ENCODE measurements at regions not wholly inside any gene's neighbourhood (a gene's known extent, or its start where the extent isn't known, plus 50 kb on each side); places are given as distances from the start of the nearest gene placed in this dataset.

- Histone ChIP-seq H3K4me1 (ENCODE audit: control insufficient read depth in 2 of 3, insufficient read depth in 2 of 3, low read depth in 1 of 3, low read length in 3 of 3) (no peaks in the 10 kb centered on the region), H3K9ac (ENCODE audit: low read length in 3 of 3) (no peak overlapping the region), H3K27ac (ENCODE audit: low read depth in 2 of 2, low read length in 2 of 2) (no peak overlapping the region), H3K4me3 (ENCODE audit: low read length in 3 of 3) (no peak overlapping the region), H3K27me3 (ENCODE audit: control insufficient read depth, insufficient read depth, low read length) (no peaks in the 10 kb centered on the region), H3K36me3 (ENCODE audit: control insufficient read depth in 2 of 3, insufficient read depth in 3 of 3, low read length in 3 of 3) (no peaks in the 10 kb centered on the region), H3K9me3 (ENCODE audit: control insufficient read depth in 2 of 3, insufficient read depth in 1 of 3, low read length in 3 of 3) (no peaks in the 10 kb centered on the region)
- intact Hi-C loops (cut with DNase I), result no loop called here
- DNase-seq (no peak), FAIRE-seq (no peak)
- TF ChIP-seq, protein P1, sequence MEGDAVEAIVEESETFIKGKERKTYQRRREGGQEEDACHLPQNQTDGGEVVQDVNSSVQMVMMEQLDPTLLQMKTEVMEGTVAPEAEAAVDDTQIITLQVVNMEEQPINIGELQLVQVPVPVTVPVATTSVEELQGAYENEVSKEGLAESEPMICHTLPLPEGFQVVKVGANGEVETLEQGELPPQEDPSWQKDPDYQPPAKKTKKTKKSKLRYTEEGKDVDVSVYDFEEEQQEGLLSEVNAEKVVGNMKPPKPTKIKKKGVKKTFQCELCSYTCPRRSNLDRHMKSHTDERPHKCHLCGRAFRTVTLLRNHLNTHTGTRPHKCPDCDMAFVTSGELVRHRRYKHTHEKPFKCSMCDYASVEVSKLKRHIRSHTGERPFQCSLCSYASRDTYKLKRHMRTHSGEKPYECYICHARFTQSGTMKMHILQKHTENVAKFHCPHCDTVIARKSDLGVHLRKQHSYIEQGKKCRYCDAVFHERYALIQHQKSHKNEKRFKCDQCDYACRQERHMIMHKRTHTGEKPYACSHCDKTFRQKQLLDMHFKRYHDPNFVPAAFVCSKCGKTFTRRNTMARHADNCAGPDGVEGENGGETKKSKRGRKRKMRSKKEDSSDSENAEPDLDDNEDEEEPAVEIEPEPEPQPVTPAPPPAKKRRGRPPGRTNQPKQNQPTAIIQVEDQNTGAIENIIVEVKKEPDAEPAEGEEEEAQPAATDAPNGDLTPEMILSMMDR (IDR thresholded peaks at IDR 0.05; ENCODE audit: borderline replicate concordance, extremely low read depth, insufficient read depth), result no peak
These were observed 698.0 kb downstream of the FAT4 start for GRCh38 chr4:126012691-126013290.

- H3K9me3 ChIP-seq (ENCODE audit: control insufficient read depth in 2 of 3, insufficient read depth in 1 of 3, low read length in 3 of 3), result no peaks in the 10 kb centered on the region
- no peaks in the 10 kb centered on the region for H3K27me3 ChIP-seq (ENCODE audit: control insufficient read depth, insufficient read depth, low read length)
- no peak overlapping the region for H3K27ac ChIP-seq (ENCODE audit: low read depth in 2 of 2, low read length in 2 of 2)
- H3K9ac ChIP-seq (ENCODE audit: low read length in 3 of 3), result no peak overlapping the region
- TF ChIP-seq, protein P1 (IDR thresholded peaks at IDR 0.05; ENCODE audit: borderline replicate concordance, extremely low read depth, insufficient read depth), result no peak
- intact Hi-C loops (cut with DNase I), result no loop called here
- DNase-seq, result no peak
- no peak overlapping the region for H3K4me3 ChIP-seq (ENCODE audit: low read length in 3 of 3)
- no peaks in the 10 kb centered on the region for H3K4me1 ChIP-seq (ENCODE audit: control insufficient read depth in 2 of 3, insufficient read depth in 2 of 3, low read depth in 1 of 3, low read length in 3 of 3)
- no peak for FAIRE-seq
- no peaks in the 10 kb centered on the region for H3K36me3 ChIP-seq (ENCODE audit: control insufficient read depth in 2 of 3, insufficient read depth in 3 of 3, low read length in 3 of 3)
These were observed 703.5 kb downstream of the FAT4 start for GRCh38 chr4:126018274-126018673.

GRCh38 chr4:126023896-126024295 lies 709.1 kb downstream of the FAT4 start:
- Histone ChIP-seq H3K4me1 (ENCODE audit: control insufficient read depth in 2 of 3, insufficient read depth in 2 of 3, low read depth in 1 of 3, low read length in 3 of 3) (no peaks in the 10 kb centered on the region), H3K4me3 (ENCODE audit: low read length in 3 of 3) (no peak overlapping the region), H3K27ac (ENCODE audit: low read depth in 2 of 2, low read length in 2 of 2) (no peak overlapping the region), H3K27me3 (ENCODE audit: control insufficient read depth, insufficient read depth, low read length) (no peaks in the 10 kb centered on the region), H3K9me3 (ENCODE audit: control insufficient read depth in 2 of 3, insufficient read depth in 1 of 3, low read length in 3 of 3) (no peaks in the 10 kb centered on the region), H3K9ac (ENCODE audit: low read length in 3 of 3) (no peak overlapping the region), H3K36me3 (ENCODE audit: control insufficient read depth in 2 of 3, insufficient read depth in 3 of 3, low read length in 3 of 3) (no peaks in the 10 kb centered on the region)
- intact Hi-C loops (cut with DNase I), result no loop called here
- DNase-seq (peak in 2 of 5 donors; percentile 4 to 27), FAIRE-seq (no peak)
- TF ChIP-seq, protein P1 (IDR thresholded peaks at IDR 0.05; ENCODE audit: borderline replicate concordance, extremely low read depth, insufficient read depth), result no peak

- no peak overlapping the region for H3K4me3 ChIP-seq (ENCODE audit: low read length in 3 of 3)
- DNase-seq (no peak), FAIRE-seq (no peak)
- H3K27me3 ChIP-seq (ENCODE audit: control insufficient read depth, insufficient read depth, low read length), result no peaks in the 10 kb centered on the region
- no peak overlapping the region for H3K9ac ChIP-seq (ENCODE audit: low read length in 3 of 3)
- no peaks in the 10 kb centered on the region for H3K36me3 ChIP-seq (ENCODE audit: control insufficient read depth in 2 of 3, insufficient read depth in 3 of 3, low read length in 3 of 3)
- intact Hi-C loops (cut with DNase I), result no loop called here
- H3K9me3 ChIP-seq (ENCODE audit: control insufficient read depth in 2 of 3, insufficient read depth in 1 of 3, low read length in 3 of 3), result no peaks in the 10 kb centered on the region
- no peaks in the 10 kb centered on the region for H3K4me1 ChIP-seq (ENCODE audit: control insufficient read depth in 2 of 3, insufficient read depth in 2 of 3, low read depth in 1 of 3, low read length in 3 of 3)
- TF ChIP-seq, protein P1 (IDR thresholded peaks at IDR 0.05; ENCODE audit: borderline replicate concordance, extremely low read depth, insufficient read depth), result no peak
- H3K27ac ChIP-seq (ENCODE audit: low read depth in 2 of 2, low read length in 2 of 2), result no peak overlapping the region
These were observed 712.8 kb downstream of the FAT4 start for GRCh38 chr4:126027601-126028000.

Data from kidney (tissue), 13 donors.